ENCODE measurements at regions not wholly inside any gene's neighbourhood (a gene's known extent, or its start where the extent isn't known, plus 50 kb on each side); places are given as distances from the start of the nearest gene placed in this dataset.

GRCh38 chr3:79866162-79866561 lies 98.4 kb upstream of the ROBO1 start:
- H3K27ac Mint-ChIP-seq: no peak overlapping the region
- no peak for ATAC-seq (replicated peaks)
- H3K4me1 Mint-ChIP-seq (ENCODE audit: low read depth in 2 of 2): no peaks in the 10 kb centered on the region
- H3K4me3 Mint-ChIP-seq: no peak overlapping the region
- H3K9me3 Mint-ChIP-seq: peaks cover 15 to 27% of the 10 kb centered on the region in 2 donors
- H3K36me3 Mint-ChIP-seq (ENCODE audit: insufficient read depth): no peaks in the 10 kb centered on the region
- DNase-seq: no peak
- H3K27me3 Mint-ChIP-seq: no peaks in the 10 kb centered on the region

- DNase-seq (no peak), ATAC-seq (replicated peaks) (no peak)
- no peaks in the 10 kb centered on the region for H3K27me3 Mint-ChIP-seq
- H3K4me1 Mint-ChIP-seq (ENCODE audit: low read depth in 2 of 2): no peaks in the 10 kb centered on the region
- no peak overlapping the region for H3K27ac Mint-ChIP-seq
- H3K4me3 Mint-ChIP-seq: no peak overlapping the region
- peaks cover 15 to 24% of the 10 kb centered on the region in 2 donors for H3K9me3 Mint-ChIP-seq
- H3K36me3 Mint-ChIP-seq (ENCODE audit: insufficient read depth): no peaks in the 10 kb centered on the region
Measured at GRCh38 chr3:79864077-79864476, 96.3 kb upstream of the ROBO1 start.

DNA sequence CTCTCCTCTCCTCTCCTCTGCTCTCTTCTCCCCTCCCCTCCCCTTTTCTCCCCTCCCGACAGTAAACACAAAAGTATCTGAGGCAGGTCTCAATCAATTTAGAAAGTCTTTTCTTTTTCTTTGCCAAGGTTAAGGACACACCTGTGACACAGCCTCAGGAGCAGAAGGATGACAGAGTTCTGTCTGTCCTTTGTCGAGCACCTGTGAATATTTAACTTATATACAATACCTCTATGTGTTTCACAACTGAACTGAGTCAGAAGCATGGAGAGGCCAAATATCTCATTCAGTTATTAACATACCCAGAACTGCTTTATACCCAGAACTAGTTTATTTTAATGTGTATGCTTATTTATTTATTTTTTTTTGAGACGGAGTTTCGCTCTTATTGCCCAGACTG lies 81.1 kb upstream of the ROBO1 start:
- no peaks in the 10 kb centered on the region for H3K36me3 Mint-ChIP-seq (ENCODE audit: insufficient read depth)
- ATAC-seq (replicated peaks) (no peak), DNase-seq (no peak)
- H3K27me3 Mint-ChIP-seq: no peaks in the 10 kb centered on the region
- no peaks in the 10 kb centered on the region for H3K4me1 Mint-ChIP-seq (ENCODE audit: low read depth in 2 of 2)
- no peak overlapping the region for H3K27ac Mint-ChIP-seq
- H3K9me3 Mint-ChIP-seq: peaks cover 7 to 9% of the 10 kb centered on the region in 2 donors
- no peak overlapping the region for H3K4me3 Mint-ChIP-seq

DNA sequence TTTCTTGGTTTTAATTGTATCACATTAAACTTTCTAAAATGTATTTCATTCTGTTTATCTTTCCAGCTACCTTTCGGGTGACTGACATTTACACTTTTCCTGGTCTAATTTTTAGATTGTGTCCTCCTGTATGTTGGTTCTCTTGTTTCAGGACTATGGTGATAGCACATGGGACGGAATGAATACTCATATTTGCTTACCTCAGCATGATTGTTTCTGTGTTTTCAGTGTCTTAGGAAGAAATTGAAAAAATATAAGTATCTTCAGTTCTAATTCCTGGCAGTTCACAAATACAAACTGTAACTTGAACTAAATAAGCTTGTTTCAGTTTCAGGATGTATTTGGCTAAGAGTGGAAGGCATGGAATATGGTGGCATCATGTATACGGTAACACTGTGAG lies 80.1 kb upstream of the ROBO1 start:
- no peaks in the 10 kb centered on the region for H3K27me3 Mint-ChIP-seq
- DNase-seq: no peak
- no peaks in the 10 kb centered on the region for H3K4me1 Mint-ChIP-seq (ENCODE audit: low read depth in 2 of 2)
- H3K9me3 Mint-ChIP-seq: peaks cover 7 to 12% of the 10 kb centered on the region in 2 donors
- H3K27ac Mint-ChIP-seq: no peak overlapping the region
- no peak for ATAC-seq (replicated peaks)
- H3K36me3 Mint-ChIP-seq (ENCODE audit: insufficient read depth): no peaks in the 10 kb centered on the region
- H3K4me3 Mint-ChIP-seq: no peak overlapping the region

DNA sequence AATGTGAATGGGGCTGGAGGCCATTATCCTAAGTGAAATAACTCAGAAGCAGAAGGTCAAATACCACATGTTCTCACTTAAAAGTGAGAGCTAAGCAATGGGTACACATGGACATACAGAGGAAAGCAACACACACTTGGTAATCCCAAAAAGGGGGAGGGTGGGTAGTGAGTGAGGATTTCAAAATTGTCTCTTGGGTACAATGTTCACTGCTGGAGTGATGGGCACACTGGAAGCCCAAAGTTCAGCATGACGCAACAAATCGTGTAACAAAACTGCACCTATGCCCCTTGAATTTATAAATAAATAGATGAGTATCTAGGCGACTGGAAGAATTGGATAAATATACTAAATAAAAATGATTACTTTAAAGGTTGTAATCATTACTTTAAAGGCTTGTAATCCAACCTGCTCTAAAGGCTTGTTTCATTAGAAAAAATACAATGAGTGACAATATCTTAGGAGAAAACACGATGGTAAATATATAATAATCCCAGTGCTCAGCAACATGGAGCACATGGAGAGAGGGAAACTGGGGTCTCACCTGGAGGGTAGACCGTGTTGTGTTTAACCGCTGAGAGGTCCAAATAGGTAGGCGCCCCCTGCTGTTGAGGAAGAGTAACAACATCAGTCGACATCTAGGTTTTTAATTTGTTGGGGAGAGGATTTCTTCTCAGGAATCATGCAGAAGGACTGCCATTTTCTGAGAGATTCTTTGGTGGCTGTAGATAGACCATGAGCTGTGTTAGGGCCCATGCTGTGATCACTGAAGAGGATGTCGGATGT lies 78.5 kb upstream of the ROBO1 start:
- no peaks in the 10 kb centered on the region for H3K4me1 Mint-ChIP-seq (ENCODE audit: low read depth in 2 of 2)
- peaks cover 7 to 11% of the 10 kb centered on the region in 2 donors for H3K9me3 Mint-ChIP-seq
- H3K4me3 Mint-ChIP-seq: no peak overlapping the region
- ATAC-seq (replicated peaks): no peak
- H3K27ac Mint-ChIP-seq: no peak overlapping the region
- DNase-seq: no peak
- no peaks in the 10 kb centered on the region for H3K27me3 Mint-ChIP-seq
- H3K36me3 Mint-ChIP-seq (ENCODE audit: insufficient read depth): no peaks in the 10 kb centered on the region

GRCh38 chr3:79845546-79845945 lies 77.7 kb upstream of the ROBO1 start:
- no peak overlapping the region for H3K27ac Mint-ChIP-seq
- DNase-seq: no peak
- peaks cover 7 to 10% of the 10 kb centered on the region in 2 donors for H3K9me3 Mint-ChIP-seq
- ATAC-seq (replicated peaks): no peak
- H3K27me3 Mint-ChIP-seq: no peaks in the 10 kb centered on the region
- H3K4me1 Mint-ChIP-seq (ENCODE audit: low read depth in 2 of 2): no peaks in the 10 kb centered on the region
- H3K36me3 Mint-ChIP-seq (ENCODE audit: insufficient read depth): no peaks in the 10 kb centered on the region
- H3K4me3 Mint-ChIP-seq: no peak overlapping the region

GRCh38 chr3:79844176-79844575 lies 76.4 kb upstream of the ROBO1 start:
- Mint-ChIP-seq H3K4me1 (ENCODE audit: low read depth in 2 of 2) (no peaks in the 10 kb centered on the region), H3K27ac (no peak overlapping the region), H3K4me3 (no peak overlapping the region), H3K9me3 (peaks cover 7 to 10% of the 10 kb centered on the region in 2 donors), H3K27me3 (no peaks in the 10 kb centered on the region), H3K36me3 (ENCODE audit: insufficient read depth) (no peaks in the 10 kb centered on the region)
- ATAC-seq (replicated peaks) (no peak), DNase-seq (no peak)

DNA sequence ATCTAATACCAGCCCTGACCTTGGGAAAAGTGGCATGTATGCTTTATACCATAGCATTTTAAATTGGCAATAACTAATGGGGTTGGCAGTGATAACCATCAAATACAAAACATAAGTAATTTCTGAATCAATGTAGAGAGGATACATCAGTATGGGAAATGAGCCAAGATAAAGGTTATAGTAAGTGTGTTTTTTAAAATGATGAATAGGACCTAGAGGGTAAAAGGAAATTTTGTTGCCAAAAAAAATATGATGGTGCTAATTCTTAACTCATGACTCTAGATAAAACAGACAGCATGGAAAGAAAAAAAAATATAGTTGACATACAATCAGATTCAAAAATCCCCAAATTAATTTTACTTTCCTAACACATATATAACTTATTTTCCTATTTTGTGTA lies 75.4 kb upstream of the ROBO1 start:
- Mint-ChIP-seq H3K4me1 (ENCODE audit: low read depth in 2 of 2) (no peaks in the 10 kb centered on the region), H3K27ac (no peak overlapping the region), H3K36me3 (ENCODE audit: insufficient read depth) (no peaks in the 10 kb centered on the region), H3K4me3 (no peak overlapping the region), H3K9me3 (peaks cover 7 to 12% of the 10 kb centered on the region in 2 donors), H3K27me3 (no peaks in the 10 kb centered on the region)
- no peak for DNase-seq
- ATAC-seq (replicated peaks): no peak

GRCh38 chr3:79835701-79836100 lies 67.9 kb upstream of the ROBO1 start:
- Mint-ChIP-seq H3K36me3 (ENCODE audit: insufficient read depth) (no peaks in the 10 kb centered on the region), H3K4me3 (no peak overlapping the region), H3K27ac (no peak overlapping the region), H3K4me1 (ENCODE audit: low read depth in 2 of 2) (no peaks in the 10 kb centered on the region), H3K27me3 (no peaks in the 10 kb centered on the region), H3K9me3 (peaks cover 12 to 15% of the 10 kb centered on the region in 2 donors)
- no peak for DNase-seq
- ATAC-seq (replicated peaks): no peak

DNA sequence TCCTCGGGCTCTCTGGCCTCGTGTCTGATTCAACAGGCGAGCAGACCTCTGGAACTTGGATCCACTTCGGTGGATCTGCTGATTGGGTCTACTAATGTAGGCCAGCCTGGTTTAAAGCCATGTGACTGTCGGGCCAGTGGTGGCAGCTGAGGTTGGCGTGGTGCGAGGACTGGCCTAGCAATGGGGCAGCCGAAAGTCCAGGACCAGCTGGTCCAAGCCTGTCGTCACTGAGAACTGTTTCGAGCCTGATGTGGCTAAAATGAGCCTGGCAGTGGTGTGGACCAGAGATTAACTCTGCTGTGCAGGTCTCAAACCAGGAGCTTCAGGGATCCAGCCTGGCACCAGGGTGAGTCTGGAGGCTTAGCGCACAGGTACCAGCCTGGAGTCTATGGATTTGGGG lies 56.4 kb upstream of the ROBO1 start:
- Mint-ChIP-seq H3K27me3 (no peaks in the 10 kb centered on the region), H3K9me3 (peaks cover 9 to 12% of the 10 kb centered on the region in 2 donors), H3K4me3 (no peak overlapping the region), H3K4me1 (ENCODE audit: low read depth in 2 of 2) (no peaks in the 10 kb centered on the region), H3K27ac (no peak overlapping the region), H3K36me3 (ENCODE audit: insufficient read depth) (no peaks in the 10 kb centered on the region)
- DNase-seq (no peak), ATAC-seq (replicated peaks) (no peak)

DNA sequence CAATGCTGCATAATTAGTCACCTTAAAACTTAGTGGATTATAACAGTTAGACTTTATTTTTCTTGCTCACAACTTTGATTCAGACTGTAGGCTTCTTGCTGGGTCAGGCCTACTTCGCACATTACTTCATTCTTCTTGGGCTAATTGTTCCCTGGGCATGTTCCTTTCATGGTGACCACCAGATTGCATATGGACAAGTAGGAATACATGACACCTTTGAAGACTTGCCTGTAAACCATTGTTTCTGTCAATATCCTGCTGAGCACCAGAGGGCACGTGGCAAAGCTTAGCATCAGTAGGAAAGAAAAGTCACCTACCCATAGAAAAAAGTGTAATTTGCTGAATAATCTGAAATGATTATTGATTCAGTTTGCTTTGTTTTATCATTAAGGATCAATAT lies 54.3 kb upstream of the ROBO1 start:
- no peaks in the 10 kb centered on the region for H3K27me3 Mint-ChIP-seq
- peaks cover 11 to 15% of the 10 kb centered on the region in 2 donors for H3K9me3 Mint-ChIP-seq
- no peak overlapping the region for H3K4me3 Mint-ChIP-seq
- H3K27ac Mint-ChIP-seq: no peak overlapping the region
- DNase-seq (no peak), ATAC-seq (replicated peaks) (no peak)
- H3K4me1 Mint-ChIP-seq (ENCODE audit: low read depth in 2 of 2): no peaks in the 10 kb centered on the region
- H3K36me3 Mint-ChIP-seq (ENCODE audit: insufficient read depth): no peaks in the 10 kb centered on the region

DNA sequence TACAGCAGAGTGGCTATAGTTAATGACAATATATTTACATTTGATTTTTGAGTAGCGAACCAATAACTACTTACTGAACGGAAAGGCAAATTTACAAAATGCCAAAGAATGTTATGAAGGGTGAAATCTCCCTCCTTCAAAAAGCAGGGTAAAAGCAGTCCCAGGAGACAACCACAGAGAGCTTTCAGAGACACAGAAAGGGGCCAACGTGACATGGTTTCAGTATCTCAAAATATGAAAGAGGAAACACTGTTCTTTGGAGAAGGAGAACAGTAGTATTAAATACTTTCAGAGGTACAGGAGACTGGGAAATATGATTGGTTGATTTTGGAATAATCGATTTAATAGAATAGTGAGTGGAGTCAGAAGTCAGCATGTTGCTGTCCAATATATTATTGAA lies 52.3 kb upstream of the ROBO1 start:
- no peak overlapping the region for H3K27ac Mint-ChIP-seq
- H3K36me3 Mint-ChIP-seq (ENCODE audit: insufficient read depth): no peaks in the 10 kb centered on the region
- no peak overlapping the region for H3K4me3 Mint-ChIP-seq
- DNase-seq: no peak
- H3K9me3 Mint-ChIP-seq: peaks cover 14 to 15% of the 10 kb centered on the region in 2 donors
- H3K27me3 Mint-ChIP-seq: no peaks in the 10 kb centered on the region
- no peaks in the 10 kb centered on the region for H3K4me1 Mint-ChIP-seq (ENCODE audit: low read depth in 2 of 2)
- no peak for ATAC-seq (replicated peaks)

DNA sequence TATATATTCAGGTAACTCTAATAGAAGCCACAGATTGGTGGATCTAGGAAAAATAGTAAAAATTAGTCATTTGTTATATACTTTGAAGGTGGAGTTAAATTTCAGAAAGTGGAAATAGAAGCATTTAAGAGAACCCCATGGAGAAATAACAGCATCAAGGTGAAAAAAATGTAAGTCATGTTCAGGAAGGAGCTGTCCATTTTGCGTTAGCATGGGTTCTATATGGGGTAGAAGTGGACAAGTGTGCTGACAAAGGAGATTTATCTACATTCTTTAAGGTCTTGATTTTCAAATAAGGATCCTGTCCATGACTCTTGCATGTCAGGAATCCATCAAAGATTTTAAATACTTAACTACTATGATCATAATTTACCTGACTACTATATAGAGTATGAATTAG lies 50.2 kb upstream of the ROBO1 start:
- H3K9me3 Mint-ChIP-seq: peaks cover 10 to 11% of the 10 kb centered on the region in 2 donors
- no peak overlapping the region for H3K27ac Mint-ChIP-seq
- no peaks in the 10 kb centered on the region for H3K36me3 Mint-ChIP-seq (ENCODE audit: insufficient read depth)
- no peak for DNase-seq
- no peak overlapping the region for H3K4me3 Mint-ChIP-seq
- no peaks in the 10 kb centered on the region for H3K27me3 Mint-ChIP-seq
- no peaks in the 10 kb centered on the region for H3K4me1 Mint-ChIP-seq (ENCODE audit: low read depth in 2 of 2)
- no peak for ATAC-seq (replicated peaks)

Measured in effector memory CD8-positive, alpha-beta T cell (primary cell).